ENCODE measurements at regions not wholly inside any gene's neighbourhood (a gene's known extent, or its start where the extent isn't known, plus 50 kb on each side); places are given as distances from the start of the nearest gene placed in this dataset.

- Histone ChIP-seq H3K4me1 (ENCODE audit: control insufficient read depth in 2 of 2, insufficient read depth in 2 of 2, low read length in 2 of 2) (no peaks in the 10 kb centered on the region), H3K9me3 (ENCODE audit: control extremely low read depth in 1 of 3, control insufficient read depth in 2 of 3, insufficient read depth in 1 of 3, low read length in 2 of 3) (no peaks in the 10 kb centered on the region), H3K79me2 (ENCODE audit: control insufficient read depth, insufficient read depth, low read length) (no peaks in the 10 kb centered on the region), H3K9ac (ENCODE audit: low read length) (no peak overlapping the region), H3K27ac (ENCODE audit: low read length in 2 of 2) (no peak overlapping the region), H3K4me3 (ENCODE audit: control extremely low read depth in 1 of 5, extremely low read depth in 1 of 5, insufficient read depth in 1 of 5, low read depth in 2 of 5, low read length in 4 of 5) (no peak overlapping the region), H2AFZ (ENCODE audit: insufficient read depth, low read depth, low read length, poor library complexity, severe bottlenecking) (no peak overlapping the region), H4K20me1 (ENCODE audit: control insufficient read depth, insufficient read depth, low read length, poor library complexity, severe bottlenecking) (no peaks in the 10 kb centered on the region), H3K27me3 (replicated peaks in 1 of 4; ENCODE audit: control extremely low read depth in 1 of 4, control insufficient read depth in 3 of 4, insufficient read depth in 4 of 4, low read length in 3 of 4) (peaks cover 0 to 20% (median 10%) of the 10 kb centered on the region in 4 experiments), H3K36me3 (replicated peaks in 1 of 2; ENCODE audit: control extremely low read depth in 1 of 2, control insufficient read depth in 1 of 2, extremely low read depth in 1 of 2, insufficient read depth in 2 of 2, low read length in 1 of 2) (no peaks in the 10 kb centered on the region), H3K4me2 (replicated peaks; ENCODE audit: low read depth, low read length, poor library complexity, severe bottlenecking) (no peak overlapping the region)
- no peak for DNase-seq
- Mint-ChIP-seq H3K4me1 (no peaks in the 10 kb centered on the region), H3K27ac (no peak overlapping the region), H3K4me3 (no peak overlapping the region), H3K9me3 (ENCODE audit: insufficient read depth) (no peaks in the 10 kb centered on the region), H3K27me3 (peaks cover 41% of the 10 kb centered on the region)
- intact Hi-C loops (cut with micrococcal nuclease), result no loop called here
- 75% methylated on average over 2 of the region's 6 CpGs for WGBS (ENCODE audit: insufficient coverage)
- CTCF ChIA-PET, result interaction anchor here (0.7 to 1.8 kb wide), 2 partner anchors 13 to 306 kb away, joined by 5 to 7 read pairs; no protein-coding TSS in a partner anchor
- no peak for ATAC-seq (ENCODE audit: low read depth)
- POLR2A ChIA-PET, result no interaction called here
- TF ChIP-seq CTCF (IDR thresholded peaks at IDR 0.05) (no peak), EZH2 (IDR thresholded peaks at IDR 0.05; ENCODE audit: borderline replicate concordance, insufficient read depth, low read depth, low read length, poor library complexity, severe bottlenecking) (no peak)
Observed at GRCh38 chr5:141800617-141801016, 77.6 kb downstream of the PCDH1 start.

GRCh38 chr5:141799507-141800167 is 78.6 kb downstream of the PCDH1 start:
- Mint-ChIP-seq H3K27ac (no peak overlapping the region), H3K4me3 (no peak overlapping the region), H3K9me3 (ENCODE audit: insufficient read depth) (no peaks in the 10 kb centered on the region), H3K4me1 (no peaks in the 10 kb centered on the region), H3K27me3 (peaks cover 33% of the 10 kb centered on the region)
- no peak overlapping the region for H3K4me2 ChIP-seq (replicated peaks; ENCODE audit: low read depth, low read length, poor library complexity, severe bottlenecking)
- ATAC-seq (ENCODE audit: low read depth) (no peak), DNase-seq (no peak)
- H3K4me1 ChIP-seq (ENCODE audit: control insufficient read depth in 2 of 2, insufficient read depth in 2 of 2, low read length in 2 of 2), result no peaks in the 10 kb centered on the region
- TF ChIP-seq EZH2 (IDR thresholded peaks at IDR 0.05; ENCODE audit: borderline replicate concordance, insufficient read depth, low read depth, low read length, poor library complexity, severe bottlenecking) (no peak), CTCF (IDR thresholded peaks at IDR 0.05) (no peak)
- H3K9ac ChIP-seq (ENCODE audit: low read length), result no peak overlapping the region
- H3K79me2 ChIP-seq (ENCODE audit: control insufficient read depth, insufficient read depth, low read length), result no peaks in the 10 kb centered on the region
- H2AFZ ChIP-seq (ENCODE audit: insufficient read depth, low read depth, low read length, poor library complexity, severe bottlenecking), result no peak overlapping the region
- no peak overlapping the region for H3K27ac ChIP-seq (ENCODE audit: low read length in 2 of 2)
- CTCF ChIA-PET, result interaction anchor here (1.8 kb wide), 1 partner anchor 14 kb away, joined by 7 read pairs; no protein-coding TSS in a partner anchor
- intact Hi-C loops (cut with micrococcal nuclease), result no loop called here
- peaks cover 0 to 17% (median 3%) of the 10 kb centered on the region in 4 experiments for H3K27me3 ChIP-seq (replicated peaks in 1 of 4; ENCODE audit: control extremely low read depth in 1 of 4, control insufficient read depth in 3 of 4, insufficient read depth in 4 of 4, low read length in 3 of 4)
- no peaks in the 10 kb centered on the region for H3K36me3 ChIP-seq (replicated peaks in 1 of 2; ENCODE audit: control extremely low read depth in 1 of 2, control insufficient read depth in 1 of 2, extremely low read depth in 1 of 2, insufficient read depth in 2 of 2, low read length in 1 of 2)
- H4K20me1 ChIP-seq (ENCODE audit: control insufficient read depth, insufficient read depth, low read length, poor library complexity, severe bottlenecking), result no peaks in the 10 kb centered on the region
- 73% methylated on average over 1 of the region's 7 CpGs for WGBS (ENCODE audit: insufficient coverage)
- no peak overlapping the region for H3K4me3 ChIP-seq (ENCODE audit: control extremely low read depth in 1 of 5, extremely low read depth in 1 of 5, insufficient read depth in 1 of 5, low read depth in 2 of 5, low read length in 4 of 5)
- no peaks in the 10 kb centered on the region for H3K9me3 ChIP-seq (ENCODE audit: control extremely low read depth in 1 of 3, control insufficient read depth in 2 of 3, insufficient read depth in 1 of 3, low read length in 2 of 3)
- POLR2A ChIA-PET, result no interaction called here

All from B cell (primary cell).